Ectodermal cell (in vitro differentiated cells): ENCODE measurements at regions not wholly inside any gene's neighbourhood (a gene's known extent, or its start where the extent isn't known, plus 50 kb on each side); places are given as distances from the start of the nearest gene placed in this dataset.
"Not testable (repeated sequence)": the region's sequence is repeated elsewhere in the genome, so short reads cannot be mapped to it uniquely, and the experiment has no call there.

ENCODE experiments used
- H3K27ac ChIP-seq: 2 replicates; pipeline ENCODE4 v1.7.0; 2013; ENCODE audit warnings: mild to moderate bottlenecking, low read depth, low read length; ENCODE audit not compliant: insufficient read depth, poor library complexity, severe bottlenecking
- H3K27me3 ChIP-seq: 2 replicates; pipeline ENCODE4 v1.7.0; 2013; ENCODE audit warnings: mild to moderate bottlenecking, low read length; ENCODE audit not compliant: insufficient read depth, control insufficient read depth, poor library complexity, severe bottlenecking
- H3K36me3 ChIP-seq: one replicate; pipeline ENCODE4 v1.7.0; 2013; ENCODE audit warnings: low read length; ENCODE audit not compliant: control insufficient read depth, insufficient read depth
- H3K4me1 ChIP-seq: one replicate; pipeline ENCODE4 v1.7.0; 2013; ENCODE audit warnings: low read length; ENCODE audit not compliant: control insufficient read depth, insufficient read depth
- H3K4me3 ChIP-seq: 2 replicates; pipeline ENCODE4 v1.7.0; 2013; ENCODE audit warnings: low read depth, low read length, control low read depth; ENCODE audit not compliant: insufficient read depth
- H3K9me3 ChIP-seq: 2 replicates; pipeline ENCODE4 v1.7.0; 2013; ENCODE audit warnings: mild to moderate bottlenecking, low read length, moderate library complexity; ENCODE audit not compliant: control insufficient read depth
- WGBS, 2 experiments: methylation state at CpG; one replicate each; pipeline ENCODE4 v1.1.7; 2013; ENCODE audit warnings: missing lambda C conversion rate in 2 of 2; 5-methylcytosine and 5-hydroxymethylcytosine counted together

DNA sequence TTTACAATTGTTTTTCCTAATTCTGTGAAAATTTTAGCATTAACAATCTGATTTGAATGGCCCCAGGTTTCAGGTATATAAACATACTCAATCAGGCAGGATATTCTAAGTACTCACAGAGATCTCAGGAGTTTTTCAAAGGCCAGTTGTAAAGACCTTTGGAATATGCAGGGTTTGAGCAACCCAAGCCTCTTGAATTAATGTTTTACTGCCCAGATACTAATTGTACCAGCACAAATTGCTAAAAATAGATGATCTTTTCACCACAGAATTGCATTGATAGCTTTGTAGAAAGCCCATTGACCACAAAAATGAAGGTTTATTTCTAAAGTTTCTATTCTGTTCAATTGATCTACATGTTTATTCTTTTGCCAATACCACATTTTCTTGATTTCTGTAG, 186.5 kb downstream of the OSTF1 start:
- Histone ChIP-seq H3K27me3 (no peaks in the 10 kb centered on the region), H3K9me3 (no peaks in the 10 kb centered on the region), H3K4me3 (no peak overlapping the region), H3K4me1 (no peaks in the 10 kb centered on the region), H3K36me3 (no peaks in the 10 kb centered on the region), H3K27ac (no peak overlapping the region)

GRCh38 chr9:75282047-75282446, 193.7 kb downstream of the OSTF1 start:
- 100% methylated on average over 1 of the region's 1 CpG; no CpG with 5 or more reads in 1 of the 2 experiments for WGBS, 2 experiments
- Histone ChIP-seq H3K27ac (no peak overlapping the region), H3K4me3 (no peak overlapping the region), H3K9me3 (no peaks in the 10 kb centered on the region), H3K36me3 (no peaks in the 10 kb centered on the region), H3K4me1 (no peaks in the 10 kb centered on the region), H3K27me3 (no peaks in the 10 kb centered on the region)

GRCh38 chr9:75289332-75289731, 201.0 kb downstream of the OSTF1 start:
- H3K9me3 ChIP-seq = no peaks in the 10 kb centered on the region
- H3K4me3 ChIP-seq = no peak overlapping the region
- H3K27ac ChIP-seq = no peak overlapping the region
- H3K4me1 ChIP-seq = no peaks in the 10 kb centered on the region
- no peaks in the 10 kb centered on the region for H3K36me3 ChIP-seq
- no peaks in the 10 kb centered on the region for H3K27me3 ChIP-seq

- Histone ChIP-seq H3K27me3 (no peaks in the 10 kb centered on the region), H3K4me1 (no peaks in the 10 kb centered on the region), H3K9me3 (no peaks in the 10 kb centered on the region), H3K36me3 (no peaks in the 10 kb centered on the region), H3K27ac (no peak overlapping the region), H3K4me3 (no peak overlapping the region)
- WGBS, 2 experiments = 93 to 98% methylated on average over 2 of the region's 2 CpGs
Measured at GRCh38 chr9:75299324-75299723, 211.0 kb downstream of the OSTF1 start.

DNA sequence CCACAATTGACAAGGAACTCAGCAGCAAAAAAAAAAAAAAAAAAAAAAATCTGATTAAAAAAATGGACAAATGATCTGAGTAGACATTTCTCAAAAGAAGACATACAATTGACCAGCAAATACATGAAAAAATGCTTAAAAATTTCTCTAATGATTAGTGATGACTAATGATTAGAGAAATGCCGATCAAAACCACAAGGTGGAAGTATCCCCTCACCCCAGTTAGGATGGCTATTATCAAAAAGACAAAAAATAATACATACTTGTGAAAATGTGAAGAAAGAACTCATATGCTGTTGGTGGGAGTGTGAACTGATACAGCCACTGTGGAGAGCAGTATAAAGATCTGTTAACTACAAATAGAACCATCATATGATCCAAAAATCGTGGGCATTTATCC, 245.3 kb downstream of the OSTF1 start:
- 90% methylated on average over 1 of the region's 2 CpGs; no CpG with 5 or more reads in 1 of the 2 experiments for WGBS, 2 experiments

GRCh38 chr9:75358846-75359245, 270.5 kb downstream of the OSTF1 start:
- Histone ChIP-seq H3K4me3 (no peak overlapping the region), H3K4me1 (no peaks in the 10 kb centered on the region), H3K9me3 (no peaks in the 10 kb centered on the region), H3K27me3 (no peaks in the 10 kb centered on the region), H3K36me3 (no peaks in the 10 kb centered on the region), H3K27ac (no peak overlapping the region)
- WGBS, 2 experiments = 82 to 84% methylated on average over 1 of the region's 1 CpG

More for the DNA sequence above, 245.3 kb downstream of the OSTF1 start:
- Histone ChIP-seq H3K36me3 (no peaks in the 10 kb centered on the region), H3K27ac (no peak overlapping the region), H3K4me3 (no peak overlapping the region), H3K9me3 (no peaks in the 10 kb centered on the region), H3K4me1 (no peaks in the 10 kb centered on the region), H3K27me3 (no peaks in the 10 kb centered on the region)

DNA sequence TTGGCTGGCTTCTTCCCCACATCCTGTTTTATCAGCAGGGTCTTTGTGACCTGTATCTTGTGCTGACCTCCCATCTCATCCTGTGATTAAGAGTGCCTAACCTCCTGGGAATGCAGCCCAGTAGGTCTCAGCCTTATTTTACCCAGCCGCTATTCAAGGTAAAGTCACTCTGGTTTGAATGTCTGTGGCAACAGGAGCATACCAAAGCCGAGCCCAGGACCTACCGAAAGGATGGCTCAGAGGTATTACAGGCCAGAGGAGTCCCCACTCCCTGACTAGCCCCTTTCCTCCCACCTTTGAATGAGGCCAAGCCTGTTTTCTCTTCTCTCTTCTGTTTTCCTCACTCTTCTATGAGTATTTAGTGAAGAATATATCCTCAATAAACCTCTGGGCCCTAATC, 271.3 kb downstream of the OSTF1 start:
- H3K4me3 ChIP-seq = no peak overlapping the region
- H3K4me1 ChIP-seq = no peaks in the 10 kb centered on the region
- H3K27me3 ChIP-seq = no peaks in the 10 kb centered on the region
- no peak overlapping the region for H3K27ac ChIP-seq
- 75 to 80% methylated on average over 3 of the region's 3 CpGs for WGBS, 2 experiments
- no peaks in the 10 kb centered on the region for H3K36me3 ChIP-seq
- no peaks in the 10 kb centered on the region for H3K9me3 ChIP-seq

DNA sequence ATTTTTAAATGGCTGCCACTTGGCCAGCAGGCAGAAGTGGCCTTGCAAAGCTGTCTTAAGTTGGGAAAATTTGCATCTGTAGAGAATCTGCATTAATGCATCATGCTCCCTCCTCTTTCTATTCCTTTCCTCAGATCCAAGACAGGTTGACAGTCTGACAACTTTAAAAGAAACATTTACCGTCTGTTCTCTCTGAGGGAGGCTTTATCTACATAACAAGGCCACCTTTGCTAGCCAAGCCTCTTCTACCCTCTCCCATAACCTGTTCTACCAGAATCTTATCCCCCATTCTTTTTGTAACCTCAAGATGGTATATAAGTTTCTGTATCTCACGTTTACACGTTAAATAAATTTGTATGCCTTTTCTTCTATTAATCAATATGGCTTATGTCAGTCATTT, 271.9 kb downstream of the OSTF1 start:
- no peaks in the 10 kb centered on the region for H3K36me3 ChIP-seq
- H3K4me3 ChIP-seq = no peak overlapping the region
- no peaks in the 10 kb centered on the region for H3K4me1 ChIP-seq
- H3K27ac ChIP-seq = no peak overlapping the region
- 65 to 71% methylated on average over 1 of the region's 3 CpGs for WGBS, 2 experiments
- H3K9me3 ChIP-seq = no peaks in the 10 kb centered on the region
- H3K27me3 ChIP-seq = no peaks in the 10 kb centered on the region

DNA sequence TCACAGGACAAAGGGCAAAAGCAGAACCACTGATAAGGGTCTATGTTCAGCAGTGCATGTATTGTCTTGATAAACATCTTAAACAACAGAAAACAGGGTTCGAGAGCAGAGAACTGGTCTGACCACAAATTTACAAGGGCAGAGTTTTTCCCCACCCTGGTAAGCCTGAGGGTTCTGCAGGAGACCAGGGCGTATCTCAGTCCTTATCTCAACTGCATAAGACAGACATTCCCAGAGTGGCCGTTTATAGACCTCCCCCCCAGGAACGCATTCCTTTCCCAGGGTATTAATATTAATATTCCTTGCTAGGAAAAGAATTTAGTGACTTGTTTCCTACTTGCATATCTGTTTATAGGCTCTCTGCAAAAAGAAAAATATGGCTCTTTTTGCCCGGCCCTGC, 274.1 kb downstream of the OSTF1 start:
- 89 to 98% methylated on average over 3 to 5 of the region's 5 CpGs for WGBS, 2 experiments
- not testable (repeated sequence) for H3K4me1 ChIP-seq, H3K9me3 ChIP-seq, H3K36me3 ChIP-seq, H3K4me3 ChIP-seq, H3K27ac ChIP-seq, H3K27me3 ChIP-seq

DNA sequence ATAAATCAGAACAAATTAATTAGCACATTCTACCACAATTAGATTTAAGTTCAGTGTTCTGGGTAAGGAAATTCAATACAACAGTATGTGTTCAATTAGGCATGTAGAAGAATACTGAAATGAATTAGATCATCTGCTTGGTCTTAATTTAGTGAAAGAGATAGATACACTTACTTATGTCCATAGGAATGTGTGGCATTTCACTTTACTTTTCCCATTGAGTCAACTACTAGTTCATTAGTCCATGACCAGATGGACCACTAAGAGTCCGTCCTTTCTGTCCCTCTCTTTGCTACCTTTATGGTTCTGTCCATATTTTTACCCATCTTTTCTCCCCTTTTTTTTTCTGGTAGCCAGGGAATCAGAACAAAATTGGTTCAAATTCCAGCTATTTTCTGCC, 276.9 kb downstream of the OSTF1 start:
- whole genome bisulfite sequencing, 2 experiments = 87 to 95% methylated on average over 1 of the region's 1 CpG
- H3K9me3 ChIP-seq = no peaks in the 10 kb centered on the region
- no peaks in the 10 kb centered on the region for H3K4me1 ChIP-seq
- H3K27me3 ChIP-seq = no peaks in the 10 kb centered on the region
- no peaks in the 10 kb centered on the region for H3K36me3 ChIP-seq
- H3K27ac ChIP-seq = no peak overlapping the region
- H3K4me3 ChIP-seq = no peak overlapping the region

- H3K27me3 ChIP-seq = no peaks in the 10 kb centered on the region
- no peaks in the 10 kb centered on the region for H3K36me3 ChIP-seq
- H3K27ac ChIP-seq = no peak overlapping the region
- 74 to 75% methylated on average over 5 of the region's 5 CpGs for WGBS, 2 experiments
- no peak overlapping the region for H3K4me3 ChIP-seq
- no peaks in the 10 kb centered on the region for H3K4me1 ChIP-seq
- no peaks in the 10 kb centered on the region for H3K9me3 ChIP-seq
Measured at GRCh38 chr9:75369989-75370388, 281.7 kb downstream of the OSTF1 start.
